Retina (tissue), 1 donor: ENCODE measurements at regions not wholly inside any gene's neighbourhood (a gene's known extent, or its start where the extent isn't known, plus 50 kb on each side); places are given as distances from the start of the nearest gene placed in this dataset.

Experiments used
- DNase-seq: peaks from one replicate; pipeline ENCODE4 v3.0.0-alpha.2; 2016

- no peak for DNase-seq
These were observed 651.3 kb downstream of the MED13L start for GRCh38 chr12:115626210-115626609.

GRCh38 chr12:115623764-115624334 is 653.6 kb downstream of the MED13L start:
- peak; percentile 84 for DNase-seq

GRCh38 chr12:115623275-115623674 is 654.2 kb downstream of the MED13L start:
- no peak for DNase-seq

GRCh38 chr12:115620816-115621215 is 656.7 kb downstream of the MED13L start:
- DNase-seq, result no peak

GRCh38 chr12:115619889-115620288 is 657.6 kb downstream of the MED13L start:
- no peak for DNase-seq

GRCh38 chr12:115619061-115619460 is 658.4 kb downstream of the MED13L start:
- no peak for DNase-seq

GRCh38 chr12:115618105-115618504 is 659.4 kb downstream of the MED13L start:
- DNase-seq, result no peak

GRCh38 chr12:115617391-115617790 is 660.1 kb downstream of the MED13L start:
- no peak for DNase-seq

GRCh38 chr12:115611477-115611876 is 666.0 kb downstream of the MED13L start:
- no peak for DNase-seq

- no peak for DNase-seq
These were observed 668.1 kb downstream of the MED13L start for GRCh38 chr12:115609347-115609746.

- DNase-seq, result peak; percentile 60
These were observed 671.5 kb downstream of the MED13L start for GRCh38 chr12:115606040-115606439.

GRCh38 chr12:115598871-115599811 is 678.4 kb downstream of the MED13L start:
- DNase-seq, result peak; percentile 84

- DNase-seq, result no peak
These were observed 680.3 kb downstream of the MED13L start for GRCh38 chr12:115597157-115597712.

GRCh38 chr12:115588131-115588530 is 689.4 kb downstream of the MED13L start:
- DNase-seq, result peak; percentile 33

GRCh38 chr12:115584156-115584555 is 693.3 kb downstream of the MED13L start:
- DNase-seq, result no peak

- DNase-seq, result peak; percentile 35
These were observed 693.9 kb downstream of the MED13L start for GRCh38 chr12:115583591-115583990.

GRCh38 chr12:115577401-115577800 is 700.1 kb downstream of the MED13L start:
- no peak for DNase-seq

- peak; percentile 38 for DNase-seq
These were observed 702.7 kb downstream of the MED13L start for GRCh38 chr12:115574826-115575225.

GRCh38 chr12:115572440-115572839 is 705.1 kb downstream of the MED13L start:
- no peak for DNase-seq

GRCh38 chr12:115571446-115571845 is 706.0 kb downstream of the MED13L start:
- DNase-seq, result no peak

GRCh38 chr12:115571027-115571426 is 706.5 kb downstream of the MED13L start:
- DNase-seq, result no peak

- peak; percentile 93 for DNase-seq
These were observed 707.3 kb downstream of the MED13L start for GRCh38 chr12:115570069-115570777.
